Mucosa of stomach (tissue), 1 donor: ENCODE measurements at regions not wholly inside any gene's neighbourhood (a gene's known extent, or its start where the extent isn't known, plus 50 kb on each side); places are given as distances from the start of the nearest gene placed in this dataset.
"Not testable (repeated sequence)": the region's sequence is repeated elsewhere in the genome, so short reads cannot be mapped to it uniquely, and the experiment has no call there.

Source experiments
- H3K27me3 ChIP-seq: one replicate; pipeline ENCODE4 v1.7.0; 2013; ENCODE audit warnings: mild to moderate bottlenecking, low read length; ENCODE audit not compliant: control insufficient read depth, insufficient read depth
- H3K36me3 ChIP-seq: one replicate; pipeline ENCODE4 v1.7.0; 2013; ENCODE audit warnings: low read length; ENCODE audit not compliant: control insufficient read depth, insufficient read depth
- H3K4me1 ChIP-seq: one replicate; pipeline ENCODE4 v1.7.0; 2013; ENCODE audit warnings: mild to moderate bottlenecking, low read length; ENCODE audit not compliant: control insufficient read depth, insufficient read depth
- H3K4me3 ChIP-seq: one replicate; pipeline ENCODE4 v1.7.0; 2013; ENCODE audit warnings: low read length
- H3K9ac ChIP-seq: one replicate; pipeline ENCODE4 v1.7.0; 2013; ENCODE audit warnings: mild to moderate bottlenecking, low read length, moderate library complexity
- H3K9me3 ChIP-seq: one replicate; pipeline ENCODE4 v1.7.0; 2013; ENCODE audit warnings: mild to moderate bottlenecking, low read length, moderate library complexity; ENCODE audit not compliant: control insufficient read depth
- donor health status: Pancreatic carcinoma.

GRCh38 chr6:167689751-167690150, 137.0 kb upstream of the AFDN start:
- Histone ChIP-seq H3K4me3 (no peak overlapping the region), H3K9me3 (no peaks in the 10 kb centered on the region), H3K4me1 (peaks cover 6% of the 10 kb centered on the region), H3K36me3 (no peaks in the 10 kb centered on the region), H3K9ac (no peak overlapping the region), H3K27me3 (peaks cover 4% of the 10 kb centered on the region)

- H3K4me1 ChIP-seq, H3K4me3 ChIP-seq, H3K9me3 ChIP-seq, H3K27me3 ChIP-seq, H3K9ac ChIP-seq, H3K36me3 ChIP-seq: not testable (repeated sequence)
These were observed 136.4 kb upstream of the AFDN start for GRCh38 chr6:167690167-167690922.

- H3K27me3 ChIP-seq: peaks cover 4% of the 10 kb centered on the region
- no peaks in the 10 kb centered on the region for H3K9me3 ChIP-seq
- no peak overlapping the region for H3K9ac ChIP-seq
- H3K36me3 ChIP-seq: no peaks in the 10 kb centered on the region
- H3K4me1 ChIP-seq: no peaks in the 10 kb centered on the region
- no peak overlapping the region for H3K4me3 ChIP-seq
These were observed 135.8 kb upstream of the AFDN start for GRCh38 chr6:167690931-167691330.

GRCh38 chr6:167691533-167692312, 135.0 kb upstream of the AFDN start:
- Histone ChIP-seq H3K4me1 (no peaks in the 10 kb centered on the region), H3K4me3 (no peak overlapping the region), H3K9ac (no peak overlapping the region), H3K36me3 (no peaks in the 10 kb centered on the region), H3K27me3 (peaks cover 4% of the 10 kb centered on the region), H3K9me3 (no peaks in the 10 kb centered on the region)

GRCh38 chr6:167693478-167693877, 133.2 kb upstream of the AFDN start:
- not testable (repeated sequence) for H3K27me3 ChIP-seq, H3K36me3 ChIP-seq, H3K4me1 ChIP-seq, H3K4me3 ChIP-seq, H3K9ac ChIP-seq, H3K9me3 ChIP-seq

GRCh38 chr6:167695831-167696230, 130.9 kb upstream of the AFDN start:
- no peaks in the 10 kb centered on the region for H3K36me3 ChIP-seq
- H3K9me3 ChIP-seq: no peaks in the 10 kb centered on the region
- H3K9ac ChIP-seq: no peak overlapping the region
- no peaks in the 10 kb centered on the region for H3K27me3 ChIP-seq
- H3K4me3 ChIP-seq: no peak overlapping the region
- peaks cover 17% of the 10 kb centered on the region for H3K4me1 ChIP-seq

GRCh38 chr6:167696296-167696695, 130.4 kb upstream of the AFDN start:
- no peaks in the 10 kb centered on the region for H3K9me3 ChIP-seq
- no peaks in the 10 kb centered on the region for H3K36me3 ChIP-seq
- no peaks in the 10 kb centered on the region for H3K27me3 ChIP-seq
- H3K9ac ChIP-seq: no peak overlapping the region
- peaks cover 17% of the 10 kb centered on the region for H3K4me1 ChIP-seq
- H3K4me3 ChIP-seq: no peak overlapping the region

- Histone ChIP-seq H3K9me3 (no peaks in the 10 kb centered on the region), H3K27me3 (no peaks in the 10 kb centered on the region), H3K9ac (no peak overlapping the region), H3K4me3 (no peak overlapping the region), H3K36me3 (no peaks in the 10 kb centered on the region), H3K4me1 (peaks cover 19% of the 10 kb centered on the region)
These were observed 129.4 kb upstream of the AFDN start for GRCh38 chr6:167697316-167697715.

GRCh38 chr6:167698540-167698939, 128.2 kb upstream of the AFDN start:
- Histone ChIP-seq H3K9me3 (no peaks in the 10 kb centered on the region), H3K4me1 (peaks cover 20% of the 10 kb centered on the region), H3K27me3 (no peaks in the 10 kb centered on the region), H3K4me3 (no peak overlapping the region), H3K9ac (no peak overlapping the region), H3K36me3 (no peaks in the 10 kb centered on the region)

- Histone ChIP-seq H3K4me1 (peaks cover 20% of the 10 kb centered on the region), H3K36me3 (no peaks in the 10 kb centered on the region), H3K27me3 (no peaks in the 10 kb centered on the region), H3K9ac (peak overlapping the region; percentile 35), H3K9me3 (no peaks in the 10 kb centered on the region), H3K4me3 (no peak overlapping the region)
These were observed 127.4 kb upstream of the AFDN start for GRCh38 chr6:167699141-167699931.

GRCh38 chr6:167700199-167700598, 126.5 kb upstream of the AFDN start:
- H3K9ac ChIP-seq: no peak overlapping the region
- H3K27me3 ChIP-seq: no peaks in the 10 kb centered on the region
- H3K9me3 ChIP-seq: no peaks in the 10 kb centered on the region
- H3K4me3 ChIP-seq: no peak overlapping the region
- no peaks in the 10 kb centered on the region for H3K36me3 ChIP-seq
- peaks cover 20% of the 10 kb centered on the region for H3K4me1 ChIP-seq

GRCh38 chr6:167701010-167701409, 125.7 kb upstream of the AFDN start:
- H3K4me1 ChIP-seq: peaks cover 20% of the 10 kb centered on the region
- H3K9me3 ChIP-seq: no peaks in the 10 kb centered on the region
- H3K9ac ChIP-seq: no peak overlapping the region
- no peaks in the 10 kb centered on the region for H3K27me3 ChIP-seq
- no peaks in the 10 kb centered on the region for H3K36me3 ChIP-seq
- H3K4me3 ChIP-seq: no peak overlapping the region
